HEK293 (cell line): ENCODE measurements at regions not wholly inside any gene's neighbourhood (a gene's known extent, or its start where the extent isn't known, plus 50 kb on each side); places are given as distances from the start of the nearest gene placed in this dataset.

Source experiments
- GLI4 ChIP-seq: fragments of 450-650 bp; formaldehyde crosslinking; IDR thresholded peaks from 2 replicates; pipeline ENCODE4 v1.5.1; 2016; ENCODE audit warnings: missing biosample characterization, missing genetic modification characterization
- ZBTB17 ChIP-seq: fragments of 450-650 bp; formaldehyde crosslinking; IDR thresholded peaks from 2 replicates; pipeline ENCODE4 v1.5.1; 2016; ENCODE audit warnings: missing biosample characterization, missing genetic modification characterization
- ZNF184 ChIP-seq: fragments of 450-650 bp; IDR thresholded peaks from 2 replicates; pipeline ENCODE4 v1.5.1; 2018; ENCODE audit warnings: missing biosample characterization, mild to moderate bottlenecking, missing genetic modification characterization
- ZNF530 ChIP-seq: fragments of 450-650 bp; formaldehyde crosslinking; IDR thresholded peaks from 2 replicates; pipeline ENCODE4 v1.5.1; 2016; ENCODE audit warnings: low read depth, missing biosample characterization, missing genetic modification characterization
- ZNF654 ChIP-seq: fragments of 450-650 bp; formaldehyde crosslinking; IDR thresholded peaks from 2 replicates; pipeline ENCODE4 v1.5.1; 2016; ENCODE audit warnings: low read depth, missing biosample characterization, missing genetic modification characterization
- ZNF747 ChIP-seq: fragments of 450-650 bp; formaldehyde crosslinking; IDR thresholded peaks from 2 replicates; pipeline ENCODE4 v1.5.1; 2016; ENCODE audit warnings: missing biosample characterization, missing genetic modification characterization
- ZNF792 ChIP-seq: fragments of 450-650 bp; formaldehyde crosslinking; IDR thresholded peaks from 2 replicates; pipeline ENCODE4 v1.5.1; 2016; ENCODE audit warnings: missing biosample characterization, missing genetic modification characterization
- ZNF830 ChIP-seq: fragments of 450-650 bp; IDR thresholded peaks from 2 replicates; pipeline ENCODE4 v1.5.0; 2018; ENCODE audit warnings: missing biosample characterization, missing genetic modification characterization, low read depth, mild to moderate bottlenecking, moderate library complexity
- TF ChIP-seq, protein P1 (sequence below): fragments of 450-650 bp; formaldehyde crosslinking; IDR thresholded peaks from 2 replicates; pipeline ENCODE4 v1.5.1; 2016; ENCODE audit warnings: missing biosample characterization, missing genetic modification characterization, low read depth
- TF ChIP-seq, protein P2 (sequence below): fragments of 450-650 bp; formaldehyde crosslinking; IDR thresholded peaks from 2 replicates; pipeline ENCODE4 v1.5.1; 2016; ENCODE audit warnings: missing biosample characterization, missing genetic modification characterization
- TF ChIP-seq, protein P3 (sequence below): fragments of 450-650 bp; formaldehyde crosslinking; IDR thresholded peaks from 2 replicates; pipeline ENCODE4 v1.5.1; 2016; ENCODE audit warnings: missing biosample characterization, missing genetic modification characterization
- TF ChIP-seq, protein P4 (sequence below): fragments of 450-650 bp; formaldehyde crosslinking; IDR thresholded peaks from 2 replicates; pipeline ENCODE4 v1.5.1; 2016; ENCODE audit warnings: missing biosample characterization, missing genetic modification characterization
- TF ChIP-seq, protein P5 (sequence below): fragments of 450-650 bp; formaldehyde crosslinking; IDR thresholded peaks from 2 replicates; pipeline ENCODE4 v1.5.1; 2016; ENCODE audit warnings: missing biosample characterization, missing genetic modification characterization, borderline replicate concordance

DNA sequence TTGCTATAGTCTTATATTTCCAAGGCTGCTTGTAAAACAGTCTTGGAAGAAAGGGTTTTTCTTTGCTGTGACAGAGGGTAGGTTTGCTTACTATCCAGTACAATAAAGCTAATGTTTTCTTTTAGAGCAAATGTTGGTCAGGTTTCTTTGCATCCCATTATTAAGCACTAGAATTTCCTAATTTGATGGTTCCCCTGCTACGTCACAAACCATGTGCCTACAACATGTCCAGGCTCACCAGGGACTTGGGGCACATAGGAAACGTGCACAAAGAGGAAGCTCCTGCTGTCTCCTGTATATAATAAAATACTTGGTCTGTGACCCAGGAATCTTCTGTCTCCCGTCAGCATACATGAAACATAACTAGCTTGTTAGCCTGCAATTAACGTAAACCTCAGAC lies 486.3 kb upstream of the LRFN5 start:
- TF ChIP-seq, protein P1, sequence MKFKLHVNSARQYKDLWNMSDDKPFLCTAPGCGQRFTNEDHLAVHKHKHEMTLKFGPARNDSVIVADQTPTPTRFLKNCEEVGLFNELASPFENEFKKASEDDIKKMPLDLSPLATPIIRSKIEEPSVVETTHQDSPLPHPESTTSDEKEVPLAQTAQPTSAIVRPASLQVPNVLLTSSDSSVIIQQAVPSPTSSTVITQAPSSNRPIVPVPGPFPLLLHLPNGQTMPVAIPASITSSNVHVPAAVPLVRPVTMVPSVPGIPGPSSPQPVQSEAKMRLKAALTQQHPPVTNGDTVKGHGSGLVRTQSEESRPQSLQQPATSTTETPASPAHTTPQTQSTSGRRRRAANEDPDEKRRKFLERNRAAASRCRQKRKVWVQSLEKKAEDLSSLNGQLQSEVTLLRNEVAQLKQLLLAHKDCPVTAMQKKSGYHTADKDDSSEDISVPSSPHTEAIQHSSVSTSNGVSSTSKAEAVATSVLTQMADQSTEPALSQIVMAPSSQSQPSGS (tag by site-specific recombination): no peak
- TF ChIP-seq, protein P2, sequence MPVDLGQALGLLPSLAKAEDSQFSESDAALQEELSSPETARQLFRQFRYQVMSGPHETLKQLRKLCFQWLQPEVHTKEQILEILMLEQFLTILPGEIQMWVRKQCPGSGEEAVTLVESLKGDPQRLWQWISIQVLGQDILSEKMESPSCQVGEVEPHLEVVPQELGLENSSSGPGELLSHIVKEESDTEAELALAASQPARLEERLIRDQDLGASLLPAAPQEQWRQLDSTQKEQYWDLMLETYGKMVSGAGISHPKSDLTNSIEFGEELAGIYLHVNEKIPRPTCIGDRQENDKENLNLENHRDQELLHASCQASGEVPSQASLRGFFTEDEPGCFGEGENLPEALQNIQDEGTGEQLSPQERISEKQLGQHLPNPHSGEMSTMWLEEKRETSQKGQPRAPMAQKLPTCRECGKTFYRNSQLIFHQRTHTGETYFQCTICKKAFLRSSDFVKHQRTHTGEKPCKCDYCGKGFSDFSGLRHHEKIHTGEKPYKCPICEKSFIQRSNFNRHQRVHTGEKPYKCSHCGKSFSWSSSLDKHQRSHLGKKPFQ (tag by site-specific recombination): no peak
- TF ChIP-seq, protein P3, sequence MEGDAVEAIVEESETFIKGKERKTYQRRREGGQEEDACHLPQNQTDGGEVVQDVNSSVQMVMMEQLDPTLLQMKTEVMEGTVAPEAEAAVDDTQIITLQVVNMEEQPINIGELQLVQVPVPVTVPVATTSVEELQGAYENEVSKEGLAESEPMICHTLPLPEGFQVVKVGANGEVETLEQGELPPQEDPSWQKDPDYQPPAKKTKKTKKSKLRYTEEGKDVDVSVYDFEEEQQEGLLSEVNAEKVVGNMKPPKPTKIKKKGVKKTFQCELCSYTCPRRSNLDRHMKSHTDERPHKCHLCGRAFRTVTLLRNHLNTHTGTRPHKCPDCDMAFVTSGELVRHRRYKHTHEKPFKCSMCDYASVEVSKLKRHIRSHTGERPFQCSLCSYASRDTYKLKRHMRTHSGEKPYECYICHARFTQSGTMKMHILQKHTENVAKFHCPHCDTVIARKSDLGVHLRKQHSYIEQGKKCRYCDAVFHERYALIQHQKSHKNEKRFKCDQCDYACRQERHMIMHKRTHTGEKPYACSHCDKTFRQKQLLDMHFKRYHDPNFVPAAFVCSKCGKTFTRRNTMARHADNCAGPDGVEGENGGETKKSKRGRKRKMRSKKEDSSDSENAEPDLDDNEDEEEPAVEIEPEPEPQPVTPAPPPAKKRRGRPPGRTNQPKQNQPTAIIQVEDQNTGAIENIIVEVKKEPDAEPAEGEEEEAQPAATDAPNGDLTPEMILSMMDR (tag by site-specific recombination): no peak
- TF ChIP-seq, protein P4, sequence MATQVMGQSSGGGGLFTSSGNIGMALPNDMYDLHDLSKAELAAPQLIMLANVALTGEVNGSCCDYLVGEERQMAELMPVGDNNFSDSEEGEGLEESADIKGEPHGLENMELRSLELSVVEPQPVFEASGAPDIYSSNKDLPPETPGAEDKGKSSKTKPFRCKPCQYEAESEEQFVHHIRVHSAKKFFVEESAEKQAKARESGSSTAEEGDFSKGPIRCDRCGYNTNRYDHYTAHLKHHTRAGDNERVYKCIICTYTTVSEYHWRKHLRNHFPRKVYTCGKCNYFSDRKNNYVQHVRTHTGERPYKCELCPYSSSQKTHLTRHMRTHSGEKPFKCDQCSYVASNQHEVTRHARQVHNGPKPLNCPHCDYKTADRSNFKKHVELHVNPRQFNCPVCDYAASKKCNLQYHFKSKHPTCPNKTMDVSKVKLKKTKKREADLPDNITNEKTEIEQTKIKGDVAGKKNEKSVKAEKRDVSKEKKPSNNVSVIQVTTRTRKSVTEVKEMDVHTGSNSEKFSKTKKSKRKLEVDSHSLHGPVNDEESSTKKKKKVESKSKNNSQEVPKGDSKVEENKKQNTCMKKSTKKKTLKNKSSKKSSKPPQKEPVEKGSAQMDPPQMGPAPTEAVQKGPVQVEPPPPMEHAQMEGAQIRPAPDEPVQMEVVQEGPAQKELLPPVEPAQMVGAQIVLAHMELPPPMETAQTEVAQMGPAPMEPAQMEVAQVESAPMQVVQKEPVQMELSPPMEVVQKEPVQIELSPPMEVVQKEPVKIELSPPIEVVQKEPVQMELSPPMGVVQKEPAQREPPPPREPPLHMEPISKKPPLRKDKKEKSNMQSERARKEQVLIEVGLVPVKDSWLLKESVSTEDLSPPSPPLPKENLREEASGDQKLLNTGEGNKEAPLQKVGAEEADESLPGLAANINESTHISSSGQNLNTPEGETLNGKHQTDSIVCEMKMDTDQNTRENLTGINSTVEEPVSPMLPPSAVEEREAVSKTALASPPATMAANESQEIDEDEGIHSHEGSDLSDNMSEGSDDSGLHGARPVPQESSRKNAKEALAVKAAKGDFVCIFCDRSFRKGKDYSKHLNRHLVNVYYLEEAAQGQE (tag by site-specific recombination): no peak
- TF ChIP-seq, protein P5, sequence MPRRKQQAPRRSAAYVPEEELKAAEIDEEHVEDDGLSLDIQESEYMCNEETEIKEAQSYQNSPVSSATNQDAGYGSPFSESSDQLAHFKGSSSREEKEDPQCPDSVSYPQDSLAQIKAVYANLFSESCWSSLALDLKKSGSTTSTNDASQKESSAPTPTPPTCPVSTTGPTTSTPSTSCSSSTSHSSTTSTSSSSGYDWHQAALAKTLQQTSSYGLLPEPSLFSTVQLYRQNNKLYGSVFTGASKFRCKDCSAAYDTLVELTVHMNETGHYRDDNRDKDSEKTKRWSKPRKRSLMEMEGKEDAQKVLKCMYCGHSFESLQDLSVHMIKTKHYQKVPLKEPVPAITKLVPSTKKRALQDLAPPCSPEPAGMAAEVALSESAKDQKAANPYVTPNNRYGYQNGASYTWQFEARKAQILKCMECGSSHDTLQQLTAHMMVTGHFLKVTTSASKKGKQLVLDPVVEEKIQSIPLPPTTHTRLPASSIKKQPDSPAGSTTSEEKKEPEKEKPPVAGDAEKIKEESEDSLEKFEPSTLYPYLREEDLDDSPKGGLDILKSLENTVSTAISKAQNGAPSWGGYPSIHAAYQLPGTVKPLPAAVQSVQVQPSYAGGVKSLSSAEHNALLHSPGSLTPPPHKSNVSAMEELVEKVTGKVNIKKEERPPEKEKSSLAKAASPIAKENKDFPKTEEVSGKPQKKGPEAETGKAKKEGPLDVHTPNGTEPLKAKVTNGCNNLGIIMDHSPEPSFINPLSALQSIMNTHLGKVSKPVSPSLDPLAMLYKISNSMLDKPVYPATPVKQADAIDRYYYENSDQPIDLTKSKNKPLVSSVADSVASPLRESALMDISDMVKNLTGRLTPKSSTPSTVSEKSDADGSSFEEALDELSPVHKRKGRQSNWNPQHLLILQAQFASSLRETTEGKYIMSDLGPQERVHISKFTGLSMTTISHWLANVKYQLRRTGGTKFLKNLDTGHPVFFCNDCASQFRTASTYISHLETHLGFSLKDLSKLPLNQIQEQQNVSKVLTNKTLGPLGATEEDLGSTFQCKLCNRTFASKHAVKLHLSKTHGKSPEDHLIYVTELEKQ: no peak
- no peak for TF ChIP-seq ZNF184 (tag by site-specific recombination)
- TF ChIP-seq ZNF792 (tag by site-specific recombination): no peak
- no peak for TF ChIP-seq ZNF747 (tag by site-specific recombination)
- TF ChIP-seq ZNF830 (tag by site-specific recombination): no peak
- no peak for TF ChIP-seq ZNF530 (tag by site-specific recombination)
- no peak for TF ChIP-seq ZNF654 (tag by site-specific recombination)
- no peak for TF ChIP-seq GLI4 (tag by site-specific recombination)
- no peak for TF ChIP-seq ZBTB17
